ENCODE measurements at regions not wholly inside any gene's neighbourhood (a gene's known extent, or its start where the extent isn't known, plus 50 kb on each side); places are given as distances from the start of the nearest gene placed in this dataset.

DNA sequence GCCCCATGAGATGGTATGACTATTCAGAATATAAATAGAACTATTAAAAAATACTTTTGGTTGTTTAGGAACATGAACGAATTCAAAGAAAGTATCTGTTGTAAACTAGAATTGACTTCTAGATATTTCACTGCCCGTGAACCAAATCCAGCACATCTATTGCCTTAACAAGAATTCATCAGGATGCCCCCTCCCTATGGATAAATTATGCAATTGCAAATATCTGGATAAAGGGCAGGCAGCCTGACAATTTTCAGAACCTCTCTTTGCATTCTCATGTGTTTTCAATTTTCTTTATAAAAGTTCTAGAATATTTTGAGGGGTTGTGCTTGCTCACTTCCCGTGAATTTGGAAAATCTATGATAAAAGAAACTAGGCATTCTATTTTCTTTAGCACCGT, 822.1 kb upstream of the SORCS1 start:
- TF ChIP-seq, protein P1, sequence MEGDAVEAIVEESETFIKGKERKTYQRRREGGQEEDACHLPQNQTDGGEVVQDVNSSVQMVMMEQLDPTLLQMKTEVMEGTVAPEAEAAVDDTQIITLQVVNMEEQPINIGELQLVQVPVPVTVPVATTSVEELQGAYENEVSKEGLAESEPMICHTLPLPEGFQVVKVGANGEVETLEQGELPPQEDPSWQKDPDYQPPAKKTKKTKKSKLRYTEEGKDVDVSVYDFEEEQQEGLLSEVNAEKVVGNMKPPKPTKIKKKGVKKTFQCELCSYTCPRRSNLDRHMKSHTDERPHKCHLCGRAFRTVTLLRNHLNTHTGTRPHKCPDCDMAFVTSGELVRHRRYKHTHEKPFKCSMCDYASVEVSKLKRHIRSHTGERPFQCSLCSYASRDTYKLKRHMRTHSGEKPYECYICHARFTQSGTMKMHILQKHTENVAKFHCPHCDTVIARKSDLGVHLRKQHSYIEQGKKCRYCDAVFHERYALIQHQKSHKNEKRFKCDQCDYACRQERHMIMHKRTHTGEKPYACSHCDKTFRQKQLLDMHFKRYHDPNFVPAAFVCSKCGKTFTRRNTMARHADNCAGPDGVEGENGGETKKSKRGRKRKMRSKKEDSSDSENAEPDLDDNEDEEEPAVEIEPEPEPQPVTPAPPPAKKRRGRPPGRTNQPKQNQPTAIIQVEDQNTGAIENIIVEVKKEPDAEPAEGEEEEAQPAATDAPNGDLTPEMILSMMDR (IDR thresholded peaks at IDR 0.05; ENCODE audit: unreplicated experiment), result no peak
- Mint-ChIP-seq H3K4me1 (ENCODE audit: insufficient read depth, unreplicated experiment) (no peaks in the 10 kb centered on the region), H3K36me3 (ENCODE audit: insufficient read depth, unreplicated experiment) (no peaks in the 10 kb centered on the region), H3K9me3 (ENCODE audit: unreplicated experiment) (no peaks in the 10 kb centered on the region), H3K27me3 (ENCODE audit: insufficient read depth, unreplicated experiment) (no peaks in the 10 kb centered on the region), H3K27ac (ENCODE audit: low read depth, unreplicated experiment) (no peak overlapping the region), H3K4me3 (ENCODE audit: unreplicated experiment) (no peak overlapping the region)
- no peak for DNase-seq (ENCODE audit: unreplicated experiment)
- POLR2A ChIA-PET, result interaction anchor here (0.6 kb wide), 1 partner anchor 70 kb away, joined by 3 read pairs; no protein-coding TSS in a partner anchor
- CTCF ChIA-PET, result interaction anchor here (0.6 kb wide), 1 partner anchor 218 kb away, joined by 4 read pairs; no protein-coding TSS in a partner anchor
- intact Hi-C loops (cut with micrococcal nuclease), result no loop called here
- BruUV-seq (replicated peaks), result no TSS peak

GRCh38 chr10:107984581-107984980, 820.1 kb upstream of the SORCS1 start:
- H3K9me3 Mint-ChIP-seq (ENCODE audit: unreplicated experiment), result no peaks in the 10 kb centered on the region
- DNase-seq (ENCODE audit: unreplicated experiment), result no peak
- POLR2A ChIA-PET, result no interaction called here
- no peaks in the 10 kb centered on the region for H3K4me1 Mint-ChIP-seq (ENCODE audit: insufficient read depth, unreplicated experiment)
- no peak overlapping the region for H3K4me3 Mint-ChIP-seq (ENCODE audit: unreplicated experiment)
- H3K36me3 Mint-ChIP-seq (ENCODE audit: insufficient read depth, unreplicated experiment), result no peaks in the 10 kb centered on the region
- no peaks in the 10 kb centered on the region for H3K27me3 Mint-ChIP-seq (ENCODE audit: insufficient read depth, unreplicated experiment)
- TF ChIP-seq, protein P1 (IDR thresholded peaks at IDR 0.05; ENCODE audit: unreplicated experiment), result no peak
- intact Hi-C loops (cut with micrococcal nuclease), result no loop called here
- no TSS peak for BruUV-seq (replicated peaks)
- CTCF ChIA-PET, result no interaction called here
- no peak overlapping the region for H3K27ac Mint-ChIP-seq (ENCODE audit: low read depth, unreplicated experiment)

GRCh38 chr10:107984149-107984548, 819.6 kb upstream of the SORCS1 start:
- H3K36me3 Mint-ChIP-seq (ENCODE audit: insufficient read depth, unreplicated experiment), result no peaks in the 10 kb centered on the region
- intact Hi-C loops (cut with micrococcal nuclease), result no loop called here
- ChIA-PET CTCF (no interaction called here), POLR2A (no interaction called here)
- H3K27ac Mint-ChIP-seq (ENCODE audit: low read depth, unreplicated experiment), result no peak overlapping the region
- no peak for DNase-seq (ENCODE audit: unreplicated experiment)
- no peaks in the 10 kb centered on the region for H3K27me3 Mint-ChIP-seq (ENCODE audit: insufficient read depth, unreplicated experiment)
- no peaks in the 10 kb centered on the region for H3K9me3 Mint-ChIP-seq (ENCODE audit: unreplicated experiment)
- TF ChIP-seq, protein P1 (IDR thresholded peaks at IDR 0.05; ENCODE audit: unreplicated experiment), result no peak
- no peak overlapping the region for H3K4me3 Mint-ChIP-seq (ENCODE audit: unreplicated experiment)
- H3K4me1 Mint-ChIP-seq (ENCODE audit: insufficient read depth, unreplicated experiment), result no peaks in the 10 kb centered on the region
- BruUV-seq (replicated peaks), result no TSS peak

- Mint-ChIP-seq H3K27me3 (ENCODE audit: insufficient read depth, unreplicated experiment) (no peaks in the 10 kb centered on the region), H3K9me3 (ENCODE audit: unreplicated experiment) (peaks cover 7% of the 10 kb centered on the region), H3K4me1 (ENCODE audit: insufficient read depth, unreplicated experiment) (no peaks in the 10 kb centered on the region), H3K27ac (ENCODE audit: low read depth, unreplicated experiment) (no peak overlapping the region), H3K4me3 (ENCODE audit: unreplicated experiment) (no peak overlapping the region), H3K36me3 (ENCODE audit: insufficient read depth, unreplicated experiment) (no peaks in the 10 kb centered on the region)
- intact Hi-C loops (cut with micrococcal nuclease), result loop anchor here (10.0 kb wide), 1 partner anchor 376 kb away; no protein-coding TSS in a partner anchor
- ChIA-PET POLR2A (interaction anchor here (0.6 kb wide), 1 partner anchor 192 kb away, joined by 3 read pairs; no protein-coding TSS in a partner anchor), CTCF (interaction anchor here (0.9 kb wide), 1 partner anchor 226 kb away, joined by 5 read pairs; no protein-coding TSS in a partner anchor)
- DNase-seq (ENCODE audit: unreplicated experiment), result no peak
- no TSS peak for BruUV-seq (replicated peaks)
- TF ChIP-seq, protein P1 (IDR thresholded peaks at IDR 0.05; ENCODE audit: unreplicated experiment), result no peak
These were observed 813.9 kb upstream of the SORCS1 start for GRCh38 chr10:107978455-107978854.

All from MCF 10A (cell line).